Omental fat pad (tissue), 3 donors: ENCODE measurements at regions not wholly inside any gene's neighbourhood (a gene's known extent, or its start where the extent isn't known, plus 50 kb on each side); places are given as distances from the start of the nearest gene placed in this dataset.

Experiments
- ATAC-seq: fragments of 150-250 bp; one replicate; pipeline ENCODE4 v1.9.1; 2016; ENCODE audit warnings: mild to moderate bottlenecking, moderate library complexity; ENCODE audit not compliant: low FRiP score
- DNase-seq: peaks from one replicate; pipeline ENCODE4 v3.0.0-alpha.2; 2019; ENCODE audit warnings: low spot score
- CTCF ChIP-seq, 3 donors: fragments of 450-650 bp; IDR thresholded peaks; one replicate each; pipeline ENCODE4 v1.5.1; 2016 to 2017; ENCODE audit warnings: antibody characterized with exemption in 3 of 3, mild to moderate bottlenecking in 3 of 3, moderate library complexity in 2 of 3

GRCh38 chr15:46061002-46061401 lies 426.2 kb downstream of the SQOR start:
- ATAC-seq (no peak), DNase-seq (no peak)
- TF ChIP-seq CTCF (IDR thresholded peaks at IDR 0.05) = no peak

- DNase-seq (no peak), ATAC-seq (no peak)
- no peak for TF ChIP-seq CTCF (IDR thresholded peaks at IDR 0.05)
These were observed 442.4 kb downstream of the SQOR start for GRCh38 chr15:46077220-46077619.

- ATAC-seq = no peak
- DNase-seq = no peak
- no peak for TF ChIP-seq CTCF (IDR thresholded peaks at IDR 0.05)
These were observed 444.2 kb downstream of the SQOR start for GRCh38 chr15:46079046-46079445.

GRCh38 chr15:46080016-46080415 lies 445.2 kb downstream of the SQOR start:
- DNase-seq (no peak), ATAC-seq (no peak)
- TF ChIP-seq CTCF (IDR thresholded peaks at IDR 0.05) = no peak

- DNase-seq = no peak
- TF ChIP-seq CTCF (IDR thresholded peaks at IDR 0.05) = no peak
- no peak for ATAC-seq
These were observed 453.9 kb downstream of the SQOR start for GRCh38 chr15:46088486-46089445.

GRCh38 chr15:46089467-46089935 lies 454.7 kb downstream of the SQOR start:
- ATAC-seq (no peak), DNase-seq (no peak)
- no peak for TF ChIP-seq CTCF (IDR thresholded peaks at IDR 0.05)
